Stimulated activated CD4-positive, alpha-beta T cell treated with anti-CD3 and anti-CD28 coated beads, Interleukin-4, amount 100 ng/mL, for 4 hours (primary cell): ENCODE measurements at regions not wholly inside any gene's neighbourhood (a gene's known extent, or its start where the extent isn't known, plus 50 kb on each side); places are given as distances from the start of the nearest gene placed in this dataset.
A peak's percentile ranks its signal among the peaks of the same experiment; 100 is the strongest.

Experiments used
- DNase-seq, 2 experiments: peaks; one replicate each; pipeline ENCODE4 v3.0.0-alpha.2; 2020

- no peak for DNase-seq
These were observed 132.9 kb downstream of the TPRA1 start for GRCh38 chr3:127457546-127458145.

GRCh38 chr3:127457094-127457475 lies 133.4 kb downstream of the TPRA1 start:
- peak in 1 of 2 experiments; percentile 23 for DNase-seq

GRCh38 chr3:127456471-127457093 lies 134.0 kb downstream of the TPRA1 start:
- DNase-seq: no peak

- DNase-seq: peak; percentile 23 to 56
These were observed 134.7 kb downstream of the TPRA1 start for GRCh38 chr3:127455541-127456450.

GRCh38 chr3:127454968-127455367 lies 135.6 kb downstream of the TPRA1 start:
- no peak for DNase-seq

- no peak for DNase-seq
These were observed 136.5 kb downstream of the TPRA1 start for GRCh38 chr3:127454051-127454450.

GRCh38 chr3:127452321-127452821 lies 138.2 kb downstream of the TPRA1 start:
- no peak for DNase-seq

- DNase-seq: no peak
These were observed 139.2 kb downstream of the TPRA1 start for GRCh38 chr3:127451321-127451720.

GRCh38 chr3:127450331-127450730 lies 140.2 kb downstream of the TPRA1 start:
- DNase-seq: no peak

GRCh38 chr3:127449486-127450212 lies 140.9 kb downstream of the TPRA1 start:
- no peak for DNase-seq

- no peak for DNase-seq
These were observed 141.9 kb downstream of the TPRA1 start for GRCh38 chr3:127448671-127449070.

- no peak for DNase-seq
These were observed 142.4 kb downstream of the TPRA1 start for GRCh38 chr3:127448161-127448561.

GRCh38 chr3:127446756-127447155 lies 143.8 kb downstream of the TPRA1 start:
- DNase-seq: no peak

GRCh38 chr3:127445581-127446343 lies 144.8 kb downstream of the TPRA1 start:
- DNase-seq: no peak

- DNase-seq: no peak
These were observed 145.8 kb downstream of the TPRA1 start for GRCh38 chr3:127444761-127445160.

- no peak for DNase-seq
These were observed 146.8 kb downstream of the TPRA1 start for GRCh38 chr3:127443581-127444375.

- no peak for DNase-seq
These were observed 148.0 kb downstream of the TPRA1 start for GRCh38 chr3:127442506-127442905.

- DNase-seq: no peak
These were observed 148.8 kb downstream of the TPRA1 start for GRCh38 chr3:127441764-127442163.

- DNase-seq: no peak
These were observed 150.1 kb downstream of the TPRA1 start for GRCh38 chr3:127440384-127440783.

- DNase-seq: no peak
These were observed 150.9 kb downstream of the TPRA1 start for GRCh38 chr3:127439621-127440020.

GRCh38 chr3:127438951-127439350 lies 151.1 kb upstream of the PRR20G start:
- DNase-seq: no peak
